ENCODE measurements at regions not wholly inside any gene's neighbourhood (a gene's known extent, or its start where the extent isn't known, plus 50 kb on each side); places are given as distances from the start of the nearest gene placed in this dataset.
"Not testable (repeated sequence)": the region's sequence is repeated elsewhere in the genome, so short reads cannot be mapped to it uniquely, and the experiment has no call there.

GRCh38 chr17:70446446-70446845, 277.1 kb downstream of the KCNJ2 start:
- Histone ChIP-seq H3K36me3 (no peaks in the 10 kb centered on the region), H3K4me3 (no peak overlapping the region), H3K27me3 (no peaks in the 10 kb centered on the region), H3K4me1 (no peaks in the 10 kb centered on the region), H3K27ac (no peak overlapping the region), H3K9me3 (peaks cover 0 to 3% of the 10 kb centered on the region in 2 donors)
- TF ChIP-seq, protein P1, sequence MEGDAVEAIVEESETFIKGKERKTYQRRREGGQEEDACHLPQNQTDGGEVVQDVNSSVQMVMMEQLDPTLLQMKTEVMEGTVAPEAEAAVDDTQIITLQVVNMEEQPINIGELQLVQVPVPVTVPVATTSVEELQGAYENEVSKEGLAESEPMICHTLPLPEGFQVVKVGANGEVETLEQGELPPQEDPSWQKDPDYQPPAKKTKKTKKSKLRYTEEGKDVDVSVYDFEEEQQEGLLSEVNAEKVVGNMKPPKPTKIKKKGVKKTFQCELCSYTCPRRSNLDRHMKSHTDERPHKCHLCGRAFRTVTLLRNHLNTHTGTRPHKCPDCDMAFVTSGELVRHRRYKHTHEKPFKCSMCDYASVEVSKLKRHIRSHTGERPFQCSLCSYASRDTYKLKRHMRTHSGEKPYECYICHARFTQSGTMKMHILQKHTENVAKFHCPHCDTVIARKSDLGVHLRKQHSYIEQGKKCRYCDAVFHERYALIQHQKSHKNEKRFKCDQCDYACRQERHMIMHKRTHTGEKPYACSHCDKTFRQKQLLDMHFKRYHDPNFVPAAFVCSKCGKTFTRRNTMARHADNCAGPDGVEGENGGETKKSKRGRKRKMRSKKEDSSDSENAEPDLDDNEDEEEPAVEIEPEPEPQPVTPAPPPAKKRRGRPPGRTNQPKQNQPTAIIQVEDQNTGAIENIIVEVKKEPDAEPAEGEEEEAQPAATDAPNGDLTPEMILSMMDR (IDR thresholded peaks at IDR 0.05): no peak
- no peak for DNase-seq (ENCODE audit: low spot score in 2 of 2)
- intact Hi-C loops (cut with DNase I): no loop called here

DNA sequence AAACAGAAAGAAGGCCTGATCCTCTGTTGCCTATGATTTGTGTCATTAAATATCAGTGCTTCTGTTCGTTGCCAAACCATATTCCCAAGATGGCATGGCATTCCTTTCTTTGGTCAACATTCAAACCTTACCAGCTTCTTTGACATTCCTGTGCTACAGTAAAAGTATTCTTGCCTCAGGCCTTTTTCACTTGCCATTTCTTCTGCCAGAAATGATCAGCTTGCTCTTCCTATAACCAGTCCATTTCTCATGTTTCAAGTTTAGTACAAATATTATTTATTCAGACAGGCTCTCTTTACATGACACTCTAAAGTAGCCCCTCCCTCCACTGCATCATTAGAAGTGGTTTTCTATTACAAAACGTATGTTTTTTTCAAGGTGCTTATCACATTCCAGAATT, 278.3 kb downstream of the KCNJ2 start:
- DNase-seq (ENCODE audit: low spot score in 2 of 2): no peak
- Histone ChIP-seq H3K9me3 (peaks cover 0 to 3% of the 10 kb centered on the region in 2 donors), H3K36me3 (no peaks in the 10 kb centered on the region), H3K27me3 (no peaks in the 10 kb centered on the region), H3K4me3 (no peak overlapping the region), H3K27ac (no peak overlapping the region), H3K4me1 (no peaks in the 10 kb centered on the region)
- TF ChIP-seq, protein P1 (IDR thresholded peaks at IDR 0.05): no peak
- intact Hi-C loops (cut with DNase I): no loop called here

GRCh38 chr17:70453075-70453474, 283.7 kb downstream of the KCNJ2 start:
- H3K27me3 ChIP-seq; intact Hi-C loops (cut with DNase I); H3K27ac ChIP-seq; H3K9me3 ChIP-seq; H3K36me3 ChIP-seq; DNase-seq (ENCODE audit: low spot score in 2 of 2); H3K4me3 ChIP-seq; H3K4me1 ChIP-seq: not testable (repeated sequence)

- intact Hi-C loops (cut with DNase I): no loop called here
- no peaks in the 10 kb centered on the region for H3K36me3 ChIP-seq
- TF ChIP-seq, protein P1 (IDR thresholded peaks at IDR 0.05): no peak
- no peaks in the 10 kb centered on the region for H3K4me1 ChIP-seq
- H3K9me3 ChIP-seq: no peaks in the 10 kb centered on the region
- no peak overlapping the region for H3K27ac ChIP-seq
- no peaks in the 10 kb centered on the region for H3K27me3 ChIP-seq
- DNase-seq (ENCODE audit: low spot score in 2 of 2): no peak
- no peak overlapping the region for H3K4me3 ChIP-seq
Observed at GRCh38 chr17:70454377-70454776, 285.0 kb downstream of the KCNJ2 start.

GRCh38 chr17:70454908-70455307, 285.6 kb downstream of the KCNJ2 start:
- Histone ChIP-seq H3K36me3 (no peaks in the 10 kb centered on the region), H3K4me3 (no peak overlapping the region), H3K4me1 (no peaks in the 10 kb centered on the region), H3K27me3 (no peaks in the 10 kb centered on the region), H3K27ac (no peak overlapping the region), H3K9me3 (no peaks in the 10 kb centered on the region)
- TF ChIP-seq, protein P1 (IDR thresholded peaks at IDR 0.05): no peak
- intact Hi-C loops (cut with DNase I): no loop called here
- no peak for DNase-seq (ENCODE audit: low spot score in 2 of 2)

DNA sequence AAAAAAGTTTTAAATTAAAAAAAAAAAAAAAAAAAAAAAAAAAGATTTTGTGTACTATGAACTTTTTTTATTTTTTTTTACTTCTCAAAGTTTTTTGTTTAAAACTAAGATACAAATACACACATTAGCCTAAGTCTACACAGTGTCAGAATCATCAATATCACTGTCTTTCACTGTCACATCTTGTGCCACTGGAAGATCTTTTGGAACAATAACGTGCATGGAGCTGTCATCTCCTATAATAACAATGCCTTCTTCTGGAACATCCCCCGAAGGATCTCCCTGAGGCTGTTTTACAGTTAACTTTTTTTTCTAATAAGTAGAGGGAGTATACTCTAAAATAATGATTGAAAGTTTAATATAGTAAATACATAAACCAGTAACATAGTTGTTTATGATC, 295.7 kb downstream of the KCNJ2 start:
- TF ChIP-seq, protein P1 (IDR thresholded peaks at IDR 0.05): no peak
- DNase-seq (ENCODE audit: low spot score in 2 of 2): no peak
- intact Hi-C loops (cut with DNase I): no loop called here
- Histone ChIP-seq H3K4me1 (no peaks in the 10 kb centered on the region), H3K4me3 (no peak overlapping the region), H3K36me3 (no peaks in the 10 kb centered on the region), H3K27me3 (no peaks in the 10 kb centered on the region), H3K9me3 (no peaks in the 10 kb centered on the region), H3K27ac (no peak overlapping the region)
